ENCODE measurements at regions not wholly inside any gene's neighbourhood (a gene's known extent, or its start where the extent isn't known, plus 50 kb on each side); places are given as distances from the start of the nearest gene placed in this dataset.
"Not testable (repeated sequence)": the region's sequence is repeated elsewhere in the genome, so short reads cannot be mapped to it uniquely, and the experiment has no call there.

DNA sequence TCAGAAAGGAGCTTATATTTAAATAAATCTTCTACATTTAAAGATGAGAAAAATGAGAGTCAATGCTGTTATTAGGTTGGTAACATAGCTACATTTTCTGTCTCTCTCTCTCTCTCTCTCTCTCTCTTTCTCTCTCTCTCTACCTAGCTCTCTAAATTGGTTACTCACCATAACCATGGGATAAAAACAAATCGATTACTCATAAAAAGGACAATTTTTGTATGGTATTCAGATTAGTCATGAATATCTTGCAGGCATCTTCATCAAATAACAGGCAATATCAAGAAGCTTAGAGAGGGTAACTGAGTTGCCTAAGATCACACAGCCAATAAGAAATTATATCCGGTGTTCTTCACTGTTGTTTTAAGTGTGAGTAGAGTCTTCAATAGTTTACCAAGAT is 81.8 kb upstream of the ALCAM start:
- H3K4me3 ChIP-seq (ENCODE audit: low read depth, low read length): no peak overlapping the region

DNA sequence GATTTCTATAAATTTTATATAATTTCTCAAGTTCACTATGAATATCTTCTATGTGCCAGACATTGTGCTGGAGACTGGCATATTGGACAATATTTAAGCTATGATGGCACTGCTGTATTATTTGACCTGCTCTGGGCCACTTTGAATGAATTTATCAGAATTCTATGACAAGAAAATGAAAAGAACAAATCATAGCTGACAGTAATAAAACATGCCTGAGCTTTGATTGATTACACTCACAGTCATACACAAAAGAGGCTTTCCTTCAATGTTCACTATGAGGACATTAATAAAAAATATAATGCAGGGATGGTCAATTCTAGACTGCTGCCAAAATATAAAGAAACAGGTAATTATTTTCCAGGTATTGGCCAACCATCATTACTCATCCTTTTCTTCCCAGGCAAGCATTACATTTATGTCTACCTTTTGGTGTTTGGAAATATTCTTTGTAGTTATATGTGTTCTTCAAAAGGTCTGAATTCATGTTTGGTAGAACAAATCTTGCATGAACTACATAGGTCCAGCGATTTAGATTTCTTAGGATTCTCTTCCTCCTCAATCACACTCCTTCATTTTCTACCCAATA is 81.0 kb upstream of the ALCAM start:
- H3K4me3 ChIP-seq (ENCODE audit: low read depth, low read length): no peak overlapping the region

DNA sequence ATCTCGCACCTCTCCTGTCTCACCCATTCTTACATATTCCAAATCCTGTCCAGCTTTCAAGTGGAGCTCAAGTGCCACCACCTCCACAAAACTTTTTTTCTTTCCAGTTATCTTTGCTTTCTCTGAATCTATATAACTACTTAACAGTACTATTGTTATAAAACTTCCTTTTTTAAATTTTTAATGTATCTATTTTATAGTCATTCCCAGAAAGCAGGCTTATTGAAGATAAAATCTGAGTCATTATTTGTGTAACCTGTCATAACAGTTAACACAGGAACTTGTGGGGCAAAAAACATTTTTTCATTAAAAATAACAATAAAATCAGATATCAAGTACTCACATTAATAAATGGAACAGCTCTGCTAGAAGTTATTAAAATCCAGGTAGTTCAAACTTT is 73.3 kb upstream of the ALCAM start:
- no peak overlapping the region for H3K4me3 ChIP-seq (ENCODE audit: low read depth, low read length)

DNA sequence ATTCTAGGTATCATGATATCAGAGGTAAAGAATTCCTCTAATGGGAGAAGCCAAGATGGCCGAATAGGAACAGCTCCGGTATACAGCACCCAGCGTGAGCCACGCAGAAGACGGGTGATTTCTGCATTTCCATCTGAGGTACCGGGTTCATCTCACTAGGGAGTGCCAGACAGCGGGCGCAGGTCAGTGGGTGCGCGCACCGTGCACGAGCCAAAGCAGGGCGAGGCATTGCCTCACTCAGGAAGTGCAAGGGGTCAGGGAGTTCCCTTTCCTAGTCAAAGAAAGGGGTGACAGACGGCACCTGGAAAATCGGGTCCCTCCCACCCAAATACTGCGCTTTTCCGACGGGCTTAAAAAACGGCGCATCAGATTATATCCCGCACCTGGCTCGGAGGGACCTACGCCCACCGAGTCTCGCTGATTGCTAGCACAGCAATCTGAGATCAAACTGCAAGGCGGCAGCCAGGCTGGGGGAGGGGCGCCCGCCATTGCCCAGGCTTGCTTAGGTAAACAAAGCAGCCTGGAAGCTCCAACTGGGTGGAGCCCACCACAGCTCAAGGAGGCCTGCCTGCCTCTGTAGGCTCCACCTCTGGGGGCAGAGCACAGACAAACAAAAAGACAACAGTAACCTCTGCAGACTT is 70.4 kb upstream of the ALCAM start:
- H3K4me3 ChIP-seq (ENCODE audit: low read depth, low read length): not testable (repeated sequence)

DNA sequence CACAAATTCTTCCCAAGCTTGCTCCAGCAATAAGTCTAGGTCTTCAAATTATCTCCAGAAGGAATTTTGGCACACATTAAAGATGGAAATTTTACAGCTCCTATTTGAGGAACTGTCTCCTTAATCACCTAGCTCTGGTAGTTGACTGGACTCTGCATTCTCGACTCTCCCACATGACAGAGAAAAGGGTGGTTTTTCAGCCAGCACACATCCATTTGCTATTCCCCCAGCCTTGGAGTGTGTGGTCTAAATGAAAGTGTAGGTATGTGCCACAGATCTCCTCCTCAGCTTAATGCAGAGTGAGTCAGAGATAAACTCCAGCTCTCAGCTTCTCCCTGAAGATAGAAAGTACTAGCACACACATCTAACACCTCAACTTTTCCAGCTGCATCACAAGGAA is 62.2 kb upstream of the ALCAM start:
- no peak overlapping the region for H3K4me3 ChIP-seq (ENCODE audit: low read depth, low read length)

DNA sequence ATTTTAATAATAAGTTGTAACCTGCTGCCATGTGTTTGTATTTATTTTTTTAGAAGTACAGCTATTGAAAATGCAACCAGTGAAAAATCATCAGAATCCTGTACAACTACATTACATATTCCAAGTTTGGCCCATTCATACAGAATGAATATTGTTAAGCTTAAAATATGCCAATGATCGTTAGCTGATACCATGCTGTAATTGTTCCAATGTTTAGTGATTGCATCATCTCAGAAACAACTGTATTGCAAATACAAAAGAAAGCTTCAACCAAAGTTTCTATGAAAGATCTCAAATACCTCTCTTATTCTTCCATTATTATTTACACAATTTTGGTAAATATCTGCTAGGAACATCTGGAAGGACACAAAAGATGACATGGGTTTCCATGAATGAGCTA is 51.6 kb upstream of the ALCAM start:
- H3K4me3 ChIP-seq (ENCODE audit: low read depth, low read length): no peak overlapping the region

DNA sequence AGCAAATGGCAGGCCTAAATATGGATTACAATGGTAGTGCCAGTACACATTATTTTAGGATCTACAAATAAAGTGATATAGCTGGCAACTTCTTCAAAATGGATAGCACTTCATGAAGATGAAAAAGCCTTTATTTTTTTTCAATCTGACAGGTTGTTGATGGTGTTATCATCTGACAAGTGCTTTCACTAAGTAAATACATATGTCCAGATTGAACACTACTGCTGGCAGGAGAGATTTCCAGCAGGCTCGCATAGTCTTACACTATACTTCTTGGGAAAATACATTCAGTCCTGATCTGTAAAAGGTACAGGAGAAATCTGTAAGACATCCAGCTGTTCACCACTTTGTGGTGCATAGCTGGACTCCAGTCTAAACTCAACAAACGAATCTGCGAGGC is 50.9 kb upstream of the ALCAM start:
- H3K4me3 ChIP-seq (ENCODE audit: low read depth, low read length): no peak overlapping the region

DNA sequence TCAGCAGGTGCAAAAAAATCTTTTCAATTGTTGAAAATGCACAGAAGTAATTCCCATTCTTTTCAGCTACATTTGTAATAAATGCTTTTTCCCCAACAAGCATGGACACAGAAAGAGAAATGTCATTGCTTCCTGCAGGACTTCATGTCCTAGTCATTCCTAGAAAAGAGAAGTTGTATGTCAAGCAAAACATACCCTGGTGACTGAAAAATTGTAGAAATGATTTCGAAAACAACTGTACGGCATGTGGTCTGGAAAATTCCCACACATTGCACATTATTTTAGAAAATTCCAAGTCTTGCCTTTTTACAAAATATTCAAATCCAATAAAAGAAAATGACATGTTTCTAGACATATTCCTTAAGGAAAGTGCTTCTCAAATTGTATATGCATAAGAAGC is 50.4 kb upstream of the ALCAM start:
- no peak overlapping the region for H3K4me3 ChIP-seq (ENCODE audit: low read depth, low read length)
